Mucosa of descending colon (tissue), 3 donors: ENCODE measurements at regions not wholly inside any gene's neighbourhood (a gene's known extent, or its start where the extent isn't known, plus 50 kb on each side); places are given as distances from the start of the nearest gene placed in this dataset.

Experiments
- ATAC-seq: fragments of 200-7000 bp; cut with Tn5 transposase; one replicate; pipeline ENCODE4 v1.9.1; 2020; ENCODE audit warnings: mild to moderate bottlenecking, moderate library complexity
- DNase-seq, 3 donors: peaks; one replicate each; pipeline ENCODE4 v3.0.0-alpha.2; 2020
- H3K36me3 ChIP-seq: fragments of 200-600 bp; one replicate; pipeline ENCODE4 v1.8.0; 2021; ENCODE audit warnings: low read depth, mild to moderate bottlenecking
- H3K4me1 ChIP-seq: fragments of 200-600 bp; one replicate; pipeline ENCODE4 v1.8.0; 2021; ENCODE audit warnings: low read depth, mild to moderate bottlenecking
- H3K4me3 ChIP-seq: fragments of 200-600 bp; one replicate; pipeline ENCODE4 v1.8.0; 2021; ENCODE audit warnings: mild to moderate bottlenecking
- H3K9me3 ChIP-seq: fragments of 200-600 bp; one replicate; pipeline ENCODE4 v1.8.0; 2021; ENCODE audit warnings: mild to moderate bottlenecking
- intact Hi-C, 2 donors: fragments of 100-400 bp; cut with DNase I in 1 of 2; cut with micrococcal nuclease in 1 of 2; formaldehyde crosslinking; loops; one replicate each; pipeline versions ENCODE4 v1.11.0 to v1.11.1; 2022; cut with DNase I, micrococcal nuclease
- TF ChIP-seq, protein P1 (sequence below): fragments of 200-600 bp; IDR thresholded peaks from one replicate; pipeline ENCODE4 v1.8.0; 2022; ENCODE audit warnings: antibody characterized with exemption, mild to moderate bottlenecking
- donor health status: DM: no; HTN: no; CAD: no; lungs with moderate emphysema.
- donor health status: DM: no; HTN: no; CAD: no.
- donor health status: DM: no; HTN: yes; CAD: no.

DNA sequence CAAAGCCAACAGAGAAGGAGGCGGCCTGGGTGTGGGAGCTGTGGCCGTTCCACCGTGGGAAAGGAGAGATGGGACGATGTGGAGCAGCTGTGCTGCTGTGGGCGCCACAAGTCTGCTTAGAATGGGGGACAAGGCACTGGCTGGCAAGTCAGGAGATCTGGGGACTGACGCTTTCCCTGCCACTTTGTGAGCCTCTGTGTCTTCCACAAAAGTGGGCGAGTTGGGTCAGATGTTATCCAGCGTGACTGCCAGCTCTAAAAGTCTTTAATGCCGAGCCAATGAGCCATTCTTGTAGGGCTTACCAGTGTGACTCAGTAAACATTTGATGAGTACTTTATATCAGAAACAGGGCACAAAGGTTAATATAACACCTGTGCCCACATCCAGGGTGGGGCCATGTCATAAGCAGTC, 113.6 kb upstream of the MGAT5 start:
- DNase-seq (peak in 2 of 3 donors; percentile 59 to 86), ATAC-seq (peak; percentile 89)
- Histone ChIP-seq H3K36me3 (no peaks in the 10 kb centered on the region), H3K9me3 (no peaks in the 10 kb centered on the region), H3K4me1 (peaks cover 53% of the 10 kb centered on the region), H3K4me3 (no peak overlapping the region)
- TF ChIP-seq, protein P1, sequence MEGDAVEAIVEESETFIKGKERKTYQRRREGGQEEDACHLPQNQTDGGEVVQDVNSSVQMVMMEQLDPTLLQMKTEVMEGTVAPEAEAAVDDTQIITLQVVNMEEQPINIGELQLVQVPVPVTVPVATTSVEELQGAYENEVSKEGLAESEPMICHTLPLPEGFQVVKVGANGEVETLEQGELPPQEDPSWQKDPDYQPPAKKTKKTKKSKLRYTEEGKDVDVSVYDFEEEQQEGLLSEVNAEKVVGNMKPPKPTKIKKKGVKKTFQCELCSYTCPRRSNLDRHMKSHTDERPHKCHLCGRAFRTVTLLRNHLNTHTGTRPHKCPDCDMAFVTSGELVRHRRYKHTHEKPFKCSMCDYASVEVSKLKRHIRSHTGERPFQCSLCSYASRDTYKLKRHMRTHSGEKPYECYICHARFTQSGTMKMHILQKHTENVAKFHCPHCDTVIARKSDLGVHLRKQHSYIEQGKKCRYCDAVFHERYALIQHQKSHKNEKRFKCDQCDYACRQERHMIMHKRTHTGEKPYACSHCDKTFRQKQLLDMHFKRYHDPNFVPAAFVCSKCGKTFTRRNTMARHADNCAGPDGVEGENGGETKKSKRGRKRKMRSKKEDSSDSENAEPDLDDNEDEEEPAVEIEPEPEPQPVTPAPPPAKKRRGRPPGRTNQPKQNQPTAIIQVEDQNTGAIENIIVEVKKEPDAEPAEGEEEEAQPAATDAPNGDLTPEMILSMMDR, result no peak
- intact Hi-C loops, result no loop called here

DNA sequence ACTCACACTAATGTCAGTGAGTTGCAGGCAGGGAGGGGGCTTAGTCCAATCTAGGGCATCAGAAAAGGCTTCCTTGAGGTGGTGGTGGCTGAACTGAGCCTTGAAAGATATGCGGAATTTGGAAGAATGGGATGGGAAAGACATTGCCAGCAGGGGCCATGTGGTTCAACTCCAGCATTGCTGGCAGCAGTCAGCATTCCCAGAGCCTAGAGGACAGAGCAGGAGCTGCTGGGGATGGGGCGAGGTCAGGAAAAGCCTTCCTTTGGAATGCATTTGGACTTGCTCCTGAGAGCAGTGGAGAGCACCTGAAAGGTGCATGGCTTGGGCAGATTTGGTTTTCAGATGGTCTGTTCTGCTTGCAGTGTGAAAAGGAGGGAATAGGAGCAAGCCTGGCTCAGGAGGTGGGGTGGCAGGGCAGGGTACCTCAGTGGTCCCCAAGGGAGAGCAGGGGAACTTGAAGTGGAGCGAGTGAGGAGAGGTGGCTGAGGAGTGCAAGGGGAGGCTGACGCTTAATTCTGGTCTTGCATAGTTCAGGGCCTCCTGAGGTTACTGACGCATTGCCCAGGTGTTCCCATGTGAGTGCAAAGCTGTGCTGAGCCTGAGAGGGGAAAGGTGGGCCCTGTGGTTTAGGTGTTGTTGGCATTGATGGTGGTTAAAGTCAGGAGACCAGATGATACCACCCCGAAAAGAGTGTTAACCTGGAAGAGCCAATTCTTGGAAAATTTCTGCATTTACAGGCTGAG, 112.1 kb upstream of the MGAT5 start:
- DNase-seq (no peak), ATAC-seq (peak; percentile 22)
- peaks cover 47% of the 10 kb centered on the region for H3K4me1 ChIP-seq
- no peak overlapping the region for H3K4me3 ChIP-seq
- no peaks in the 10 kb centered on the region for H3K9me3 ChIP-seq
- H3K36me3 ChIP-seq, result no peaks in the 10 kb centered on the region
- intact Hi-C loops, result no loop called here
- TF ChIP-seq, protein P1, result no peak

DNA sequence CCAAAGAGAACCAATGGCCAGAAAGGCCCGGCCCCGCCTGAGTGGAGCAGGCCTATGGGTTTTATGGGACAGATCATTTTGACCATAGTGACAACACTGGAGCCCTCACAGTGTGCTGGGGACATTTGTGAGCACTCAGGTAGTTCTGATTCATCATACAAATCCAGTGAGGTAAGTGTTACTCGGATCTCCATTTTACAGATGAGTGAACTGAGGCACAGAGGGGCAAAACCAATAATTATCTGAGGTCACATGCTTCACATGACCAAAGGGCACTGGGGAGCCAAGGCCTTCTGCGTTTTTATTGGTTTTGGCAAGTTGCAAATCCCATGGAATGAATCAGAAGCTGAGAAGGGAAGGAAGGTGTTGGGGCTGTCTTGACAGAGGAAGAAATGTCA, 111.5 kb upstream of the MGAT5 start:
- H3K9me3 ChIP-seq, result no peaks in the 10 kb centered on the region
- ATAC-seq (no peak), DNase-seq (no peak)
- H3K36me3 ChIP-seq, result no peaks in the 10 kb centered on the region
- no peak overlapping the region for H3K4me3 ChIP-seq
- H3K4me1 ChIP-seq, result peaks cover 42% of the 10 kb centered on the region
- intact Hi-C loops, result no loop called here
- TF ChIP-seq, protein P1, result no peak

DNA sequence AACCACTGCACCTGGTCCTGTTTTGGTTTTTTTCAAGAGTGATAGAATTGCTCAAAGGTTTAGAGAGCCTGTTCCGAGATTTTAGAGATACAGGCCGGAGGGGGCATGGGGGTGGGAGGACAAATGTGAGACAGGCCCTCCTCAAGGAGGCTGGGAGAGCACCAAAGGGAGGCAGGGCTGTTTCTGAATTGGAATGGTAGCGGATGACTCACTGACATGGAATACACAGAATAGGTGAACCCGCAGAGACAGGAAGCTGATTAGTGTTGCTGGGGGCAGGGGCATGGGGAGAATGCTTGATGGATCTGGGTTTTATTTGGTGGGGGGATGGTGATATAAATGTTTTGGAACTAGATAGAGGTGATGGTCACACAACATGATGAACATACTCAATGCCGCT, 111.0 kb upstream of the MGAT5 start:
- Histone ChIP-seq H3K36me3 (no peaks in the 10 kb centered on the region), H3K4me3 (no peak overlapping the region), H3K9me3 (no peaks in the 10 kb centered on the region), H3K4me1 (peaks cover 40% of the 10 kb centered on the region)
- intact Hi-C loops, result no loop called here
- TF ChIP-seq, protein P1, result no peak
- ATAC-seq (no peak), DNase-seq (no peak)

DNA sequence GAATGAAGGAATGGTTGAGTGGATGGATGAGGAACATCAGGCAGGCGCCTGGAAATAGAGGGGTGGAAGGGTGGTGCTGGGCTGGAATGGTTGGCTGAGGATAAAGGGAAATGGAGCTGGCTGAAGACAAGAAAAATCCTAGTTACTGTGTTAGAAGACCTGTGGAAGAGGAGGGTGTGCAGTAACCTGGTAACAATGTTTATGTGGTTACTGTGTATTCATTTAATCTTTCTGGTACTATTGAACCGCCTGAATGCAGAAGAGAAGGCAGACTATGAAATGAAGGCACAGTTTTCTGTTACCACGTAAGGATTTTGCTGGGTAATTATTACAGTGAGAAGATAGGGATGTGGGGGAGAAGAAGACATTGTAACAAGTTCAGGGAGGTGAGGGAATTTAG, 110.3 kb upstream of the MGAT5 start:
- Histone ChIP-seq H3K36me3 (no peaks in the 10 kb centered on the region), H3K4me1 (peaks cover 38% of the 10 kb centered on the region), H3K9me3 (no peaks in the 10 kb centered on the region), H3K4me3 (no peak overlapping the region)
- intact Hi-C loops, result no loop called here
- TF ChIP-seq, protein P1, result no peak
- no peak for ATAC-seq
- no peak for DNase-seq
